ENCODE measurements at regions not wholly inside any gene's neighbourhood (a gene's known extent, or its start where the extent isn't known, plus 50 kb on each side); places are given as distances from the start of the nearest gene placed in this dataset.

GRCh38 chr7:15985587-15986384 is 299.3 kb upstream of the MEOX2 start:
- TF ChIP-seq CTCF (conservative IDR thresholded peaks at IDR 0.05; ENCODE audit: low read depth), result no peak
- ChIA-PET CTCF (interaction anchor here (0.6 kb wide), 1 partner anchor 82 kb away, joined by 3 read pairs; no protein-coding TSS in a partner anchor), POLR2A (ENCODE audit: low non-redundant PET) (no interaction called here)
- no peak overlapping the region for H3K27ac ChIP-seq
- no peak for DNase-seq (ENCODE audit: low spot score)

- no peak for DNase-seq (ENCODE audit: low spot score)
- CTCF ChIA-PET, result no interaction called here
- no peak for TF ChIP-seq CTCF (conservative IDR thresholded peaks at IDR 0.05; ENCODE audit: low read depth)
- H3K27ac ChIP-seq, result no peak overlapping the region
- POLR2A ChIA-PET (ENCODE audit: low non-redundant PET), result no interaction called here
These were observed 291.2 kb upstream of the MEOX2 start for GRCh38 chr7:15977663-15978062.

- TF ChIP-seq CTCF (conservative IDR thresholded peaks at IDR 0.05; ENCODE audit: low read depth), result no peak
- no peak for DNase-seq (ENCODE audit: low spot score)
- POLR2A ChIA-PET (ENCODE audit: low non-redundant PET), result no interaction called here
- H3K27ac ChIP-seq, result no peak overlapping the region
- CTCF ChIA-PET, result no interaction called here
These were observed 286.4 kb upstream of the MEOX2 start for GRCh38 chr7:15972862-15973275.

GRCh38 chr7:15967551-15967950 is 281.1 kb upstream of the MEOX2 start:
- CTCF ChIA-PET, result no interaction called here
- POLR2A ChIA-PET (ENCODE audit: low non-redundant PET), result no interaction called here
- DNase-seq (ENCODE audit: low spot score), result no peak
- H3K27ac ChIP-seq, result no peak overlapping the region
- no peak for TF ChIP-seq CTCF (conservative IDR thresholded peaks at IDR 0.05; ENCODE audit: low read depth)

- ChIA-PET CTCF (no interaction called here), POLR2A (ENCODE audit: low non-redundant PET) (no interaction called here)
- H3K27ac ChIP-seq, result no peak overlapping the region
- no peak for DNase-seq (ENCODE audit: low spot score)
- TF ChIP-seq CTCF (conservative IDR thresholded peaks at IDR 0.05; ENCODE audit: low read depth), result no peak
These were observed 280.6 kb upstream of the MEOX2 start for GRCh38 chr7:15967121-15967520.

GRCh38 chr7:15963206-15963605 is 276.7 kb upstream of the MEOX2 start:
- ChIA-PET POLR2A (ENCODE audit: low non-redundant PET) (no interaction called here), CTCF (interaction anchor here (0.6 kb wide), 1 partner anchor 402 kb away, joined by 3 read pairs; no protein-coding TSS in a partner anchor)
- no peak overlapping the region for H3K27ac ChIP-seq
- no peak for TF ChIP-seq CTCF (conservative IDR thresholded peaks at IDR 0.05; ENCODE audit: low read depth)
- DNase-seq (ENCODE audit: low spot score), result no peak
